ENCODE measurements at regions not wholly inside any gene's neighbourhood (a gene's known extent, or its start where the extent isn't known, plus 50 kb on each side); places are given as distances from the start of the nearest gene placed in this dataset.

DNA sequence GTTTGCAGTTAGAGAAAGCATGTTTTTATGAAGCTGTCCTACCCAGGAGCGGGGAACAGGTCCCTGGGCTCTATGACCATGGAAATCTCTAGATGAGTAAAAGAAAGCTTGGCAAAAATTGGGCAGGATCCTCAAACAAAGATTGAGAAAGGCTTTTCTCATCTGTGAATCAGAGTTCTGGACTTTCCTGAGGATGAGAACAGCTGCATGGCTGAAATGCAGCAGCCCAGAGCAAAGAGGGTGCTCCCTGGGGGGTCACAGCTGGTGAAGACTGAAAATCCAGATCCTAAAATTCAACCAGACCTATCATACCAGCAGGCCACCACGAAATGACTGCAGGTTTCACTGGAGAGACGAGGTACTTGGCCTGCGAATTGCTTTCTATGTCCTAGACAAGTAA lies 65.7 kb upstream of the APP start:
- TF ChIP-seq, protein P1, sequence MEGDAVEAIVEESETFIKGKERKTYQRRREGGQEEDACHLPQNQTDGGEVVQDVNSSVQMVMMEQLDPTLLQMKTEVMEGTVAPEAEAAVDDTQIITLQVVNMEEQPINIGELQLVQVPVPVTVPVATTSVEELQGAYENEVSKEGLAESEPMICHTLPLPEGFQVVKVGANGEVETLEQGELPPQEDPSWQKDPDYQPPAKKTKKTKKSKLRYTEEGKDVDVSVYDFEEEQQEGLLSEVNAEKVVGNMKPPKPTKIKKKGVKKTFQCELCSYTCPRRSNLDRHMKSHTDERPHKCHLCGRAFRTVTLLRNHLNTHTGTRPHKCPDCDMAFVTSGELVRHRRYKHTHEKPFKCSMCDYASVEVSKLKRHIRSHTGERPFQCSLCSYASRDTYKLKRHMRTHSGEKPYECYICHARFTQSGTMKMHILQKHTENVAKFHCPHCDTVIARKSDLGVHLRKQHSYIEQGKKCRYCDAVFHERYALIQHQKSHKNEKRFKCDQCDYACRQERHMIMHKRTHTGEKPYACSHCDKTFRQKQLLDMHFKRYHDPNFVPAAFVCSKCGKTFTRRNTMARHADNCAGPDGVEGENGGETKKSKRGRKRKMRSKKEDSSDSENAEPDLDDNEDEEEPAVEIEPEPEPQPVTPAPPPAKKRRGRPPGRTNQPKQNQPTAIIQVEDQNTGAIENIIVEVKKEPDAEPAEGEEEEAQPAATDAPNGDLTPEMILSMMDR (IDR thresholded peaks at IDR 0.05 in 2 of 3, conservative IDR thresholded peaks at IDR 0.05 in 1 of 3; ENCODE audit: borderline replicate concordance in 1 of 3, insufficient read depth in 1 of 3, low read depth in 2 of 3, low read length in 2 of 3), result no peak
- TF ChIP-seq ZFX (IDR thresholded peaks at IDR 0.05) (no peak), FOSL1 (IDR thresholded peaks at IDR 0.05; ENCODE audit: low read depth) (no peak), EZH2 (IDR thresholded peaks at IDR 0.05) (no peak)
- TF ChIP-seq, protein P2, sequence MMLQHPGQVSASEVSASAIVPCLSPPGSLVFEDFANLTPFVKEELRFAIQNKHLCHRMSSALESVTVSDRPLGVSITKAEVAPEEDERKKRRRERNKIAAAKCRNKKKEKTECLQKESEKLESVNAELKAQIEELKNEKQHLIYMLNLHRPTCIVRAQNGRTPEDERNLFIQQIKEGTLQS (IDR thresholded peaks at IDR 0.05), result no peak
- TF ChIP-seq, protein P3, sequence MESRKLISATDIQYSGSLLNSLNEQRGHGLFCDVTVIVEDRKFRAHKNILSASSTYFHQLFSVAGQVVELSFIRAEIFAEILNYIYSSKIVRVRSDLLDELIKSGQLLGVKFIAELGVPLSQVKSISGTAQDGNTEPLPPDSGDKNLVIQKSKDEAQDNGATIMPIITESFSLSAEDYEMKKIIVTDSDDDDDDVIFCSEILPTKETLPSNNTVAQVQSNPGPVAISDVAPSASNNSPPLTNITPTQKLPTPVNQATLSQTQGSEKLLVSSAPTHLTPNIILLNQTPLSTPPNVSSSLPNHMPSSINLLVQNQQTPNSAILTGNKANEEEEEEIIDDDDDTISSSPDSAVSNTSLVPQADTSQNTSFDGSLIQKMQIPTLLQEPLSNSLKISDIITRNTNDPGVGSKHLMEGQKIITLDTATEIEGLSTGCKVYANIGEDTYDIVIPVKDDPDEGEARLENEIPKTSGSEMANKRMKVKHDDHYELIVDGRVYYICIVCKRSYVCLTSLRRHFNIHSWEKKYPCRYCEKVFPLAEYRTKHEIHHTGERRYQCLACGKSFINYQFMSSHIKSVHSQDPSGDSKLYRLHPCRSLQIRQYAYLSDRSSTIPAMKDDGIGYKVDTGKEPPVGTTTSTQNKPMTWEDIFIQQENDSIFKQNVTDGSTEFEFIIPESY (IDR thresholded peaks at IDR 0.05; ENCODE audit: extremely low read depth, insufficient replicate concordance, low read length), result no peak

All from HCT116 (cell line).